Esophagus squamous epithelium (tissue), 4 donors: ENCODE measurements at regions not wholly inside any gene's neighbourhood (a gene's known extent, or its start where the extent isn't known, plus 50 kb on each side); places are given as distances from the start of the nearest gene placed in this dataset.

Experiments used
- CTCF ChIP-seq, 6 experiments: fragments of 450-650 bp in 4 of 6; fragments of 200-600 bp in 2 of 6; sonication (generic) in 2 of 6; IDR thresholded peaks; one replicate each; pipeline ENCODE4 v1.5.1; 2016 to 2019; ENCODE audit warnings: antibody characterized with exemption in 6 of 6, mild to moderate bottlenecking in 4 of 6, moderate library complexity in 4 of 6
- POLR2A ChIP-seq, 4 donors: fragments of 450-650 bp; IDR thresholded peaks; one replicate each; pipeline ENCODE4 v1.6.1; 2017; ENCODE audit warnings: antibody characterized with exemption in 4 of 4, mild to moderate bottlenecking in 4 of 4, moderate library complexity in 3 of 4

GRCh38 chr2:120898496-120898895 lies 162.8 kb downstream of the GLI2 start:
- TF ChIP-seq CTCF (IDR thresholded peaks at IDR 0.05) (no peak), POLR2A (IDR thresholded peaks at IDR 0.05) (no peak)
